ENCODE measurements at regions not wholly inside any gene's neighbourhood (a gene's known extent, or its start where the extent isn't known, plus 50 kb on each side); places are given as distances from the start of the nearest gene placed in this dataset.

- peak overlapping the region; percentile 7; the same call in 1 of the 2 replicates for H3K4me2 ChIP-seq (ENCODE audit: low read depth, low read length)
- H3K36me3 ChIP-seq (replicated peaks; ENCODE audit: insufficient read depth, low read length): no peaks in the 10 kb centered on the region
- no peaks in the 10 kb centered on the region for H3F3A ChIP-seq (ENCODE audit: insufficient read depth, low read length)
- no peak overlapping the region for H3K9ac ChIP-seq (ENCODE audit: low read length)
- no peak overlapping the region for H2AFZ ChIP-seq (ENCODE audit: low read length)
- no peaks in the 10 kb centered on the region for H3K79me2 ChIP-seq (ENCODE audit: low read length)
- no peaks in the 10 kb centered on the region for H3K27me3 ChIP-seq (replicated peaks; ENCODE audit: insufficient read depth, low read length)
- H3K4me3 ChIP-seq (ENCODE audit: low read length): no peak overlapping the region
- H3K27ac ChIP-seq (ENCODE audit: low read length): no peak overlapping the region; the same call in 1 of the 2 replicates
- H4K20me1 ChIP-seq (ENCODE audit: insufficient read depth, low read length): no peaks in the 10 kb centered on the region
- peak; percentile 21 for DNase-seq
- no peaks in the 10 kb centered on the region for H3K9me2 ChIP-seq (replicated peaks; ENCODE audit: insufficient read depth, low read length)
- H3K9me3 ChIP-seq (replicated peaks; ENCODE audit: insufficient read depth, low read length): no peaks in the 10 kb centered on the region
- peaks cover 10% of the 10 kb centered on the region for H3K4me1 ChIP-seq (ENCODE audit: low read length)
- TF ChIP-seq EZH2phosphoT487 (IDR thresholded peaks at IDR 0.05; ENCODE audit: low read length) (no peak), CTCF (IDR thresholded peaks at IDR 0.05; ENCODE audit: low read length) (no peak), EZH2 (optimal IDR thresholded peaks at IDR 0.05; ENCODE audit: low read depth, low read length) (no peak)
These were observed 52.0 kb upstream of the WDR17 start for GRCh38 chr4:176013476-176014247.

GRCh38 chr4:176014583-176015108 lies 51.0 kb upstream of the WDR17 start:
- Histone ChIP-seq H3K9me2 (replicated peaks; ENCODE audit: insufficient read depth, low read length) (no peaks in the 10 kb centered on the region), H3K4me3 (ENCODE audit: low read length) (no peak overlapping the region), H2AFZ (ENCODE audit: low read length) (no peak overlapping the region), H4K20me1 (ENCODE audit: insufficient read depth, low read length) (no peaks in the 10 kb centered on the region), H3F3A (ENCODE audit: insufficient read depth, low read length) (no peaks in the 10 kb centered on the region), H3K4me2 (ENCODE audit: low read depth, low read length) (no peak overlapping the region), H3K79me2 (ENCODE audit: low read length) (no peaks in the 10 kb centered on the region), H3K9me3 (replicated peaks; ENCODE audit: insufficient read depth, low read length) (no peaks in the 10 kb centered on the region), H3K4me1 (ENCODE audit: low read length) (peaks cover 10% of the 10 kb centered on the region), H3K9ac (ENCODE audit: low read length) (no peak overlapping the region), H3K36me3 (replicated peaks; ENCODE audit: insufficient read depth, low read length) (no peaks in the 10 kb centered on the region), H3K27me3 (replicated peaks; ENCODE audit: insufficient read depth, low read length) (no peaks in the 10 kb centered on the region), H3K27ac (ENCODE audit: low read length) (no peak overlapping the region)
- DNase-seq: no peak
- TF ChIP-seq EZH2phosphoT487 (IDR thresholded peaks at IDR 0.05; ENCODE audit: low read length) (no peak), CTCF (IDR thresholded peaks at IDR 0.05; ENCODE audit: low read length) (no peak), EZH2 (optimal IDR thresholded peaks at IDR 0.05; ENCODE audit: low read depth, low read length) (no peak)

Measured in MM.1S (cell line).